ENCODE measurements at regions not wholly inside any gene's neighbourhood (a gene's known extent, or its start where the extent isn't known, plus 50 kb on each side); places are given as distances from the start of the nearest gene placed in this dataset.
"Not testable (repeated sequence)": the region's sequence is repeated elsewhere in the genome, so short reads cannot be mapped to it uniquely, and the experiment has no call there.

DNA sequence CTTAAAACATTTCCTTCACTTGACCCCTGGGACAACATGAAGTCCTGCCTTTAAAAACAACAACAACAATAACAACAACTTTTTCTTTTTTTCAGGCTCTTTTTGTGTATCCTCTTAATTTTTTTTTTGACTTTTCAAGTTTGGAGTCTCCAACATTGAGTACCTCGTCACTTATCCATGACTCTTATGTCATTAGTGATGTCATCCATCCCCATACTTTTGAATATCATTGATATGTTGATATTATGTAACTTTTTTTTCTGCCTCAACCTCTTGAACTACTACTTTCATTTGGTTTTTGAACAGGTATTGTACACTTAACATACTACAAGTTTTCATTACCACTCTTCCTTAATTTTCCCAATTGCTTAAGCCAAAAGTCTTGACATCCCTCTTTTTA is 143.0 kb upstream of the ATXN7L3B start:
- DNase-seq (ENCODE audit: low spot score in 2 of 2): no peak
- ATAC-seq (replicated peaks; ENCODE audit: extremely low read depth, poor library complexity, severe bottlenecking): no peak
- no peaks in the 10 kb centered on the region for H3K27me3 Mint-ChIP-seq
- H3K4me1 Mint-ChIP-seq: no peaks in the 10 kb centered on the region
- no peaks in the 10 kb centered on the region for H3K9me3 Mint-ChIP-seq
- H3K4me3 Mint-ChIP-seq: no peak overlapping the region
- no peak overlapping the region for H3K27ac Mint-ChIP-seq (ENCODE audit: low read depth)
- no peaks in the 10 kb centered on the region for H3K36me3 Mint-ChIP-seq (ENCODE audit: insufficient read depth)

DNA sequence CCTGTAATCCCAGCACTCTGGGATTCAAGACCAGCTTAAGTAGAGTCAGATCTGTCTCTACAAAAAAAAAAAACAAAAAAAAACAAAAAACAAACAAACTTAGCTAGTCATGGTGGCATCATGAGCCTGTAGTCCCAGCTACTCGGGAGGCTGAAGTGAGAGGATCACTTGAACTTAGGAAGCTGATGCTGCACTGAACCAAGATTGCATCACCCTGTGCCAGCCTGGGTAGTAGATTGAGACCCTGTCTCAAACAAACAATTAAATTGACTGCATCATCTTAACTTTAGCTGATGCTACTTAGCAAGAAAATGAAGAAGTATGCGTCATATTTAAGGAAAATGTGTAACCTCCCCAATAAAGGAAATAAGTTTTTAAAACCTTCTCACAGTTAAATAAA is 136.6 kb upstream of the ATXN7L3B start:
- ATAC-seq (replicated peaks; ENCODE audit: extremely low read depth, poor library complexity, severe bottlenecking) (no peak), DNase-seq (ENCODE audit: low spot score in 2 of 2) (no peak)
- H3K27me3 Mint-ChIP-seq: no peaks in the 10 kb centered on the region
- H3K4me1 Mint-ChIP-seq: no peaks in the 10 kb centered on the region
- H3K9me3 Mint-ChIP-seq: no peaks in the 10 kb centered on the region
- no peak overlapping the region for H3K27ac Mint-ChIP-seq (ENCODE audit: low read depth)
- H3K4me3 Mint-ChIP-seq: no peak overlapping the region
- no peaks in the 10 kb centered on the region for H3K36me3 Mint-ChIP-seq (ENCODE audit: insufficient read depth)

DNA sequence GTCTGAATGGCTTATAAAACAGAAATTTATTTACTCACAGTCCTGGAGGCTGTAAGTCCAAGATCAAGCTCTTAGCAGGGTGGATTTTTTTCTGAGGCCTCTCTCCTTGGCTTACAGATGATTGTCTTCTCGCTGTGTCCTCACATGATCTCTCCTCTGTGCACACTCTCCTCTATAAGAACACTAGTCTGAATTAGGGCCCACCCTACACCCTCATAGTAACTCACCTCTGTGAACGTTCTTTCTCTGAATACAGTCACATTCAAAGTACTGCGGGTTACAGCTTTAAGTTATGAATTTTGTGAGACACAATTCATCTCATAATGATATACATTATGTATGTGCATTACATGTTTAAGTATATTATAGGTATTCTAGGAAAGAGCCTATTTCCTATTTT is 135.7 kb upstream of the ATXN7L3B start:
- H3K9me3 Mint-ChIP-seq: no peaks in the 10 kb centered on the region
- H3K36me3 Mint-ChIP-seq (ENCODE audit: insufficient read depth): no peaks in the 10 kb centered on the region
- DNase-seq (ENCODE audit: low spot score in 2 of 2) (no peak), ATAC-seq (replicated peaks; ENCODE audit: extremely low read depth, poor library complexity, severe bottlenecking) (no peak)
- no peak overlapping the region for H3K27ac Mint-ChIP-seq (ENCODE audit: low read depth)
- H3K4me3 Mint-ChIP-seq: no peak overlapping the region
- no peaks in the 10 kb centered on the region for H3K27me3 Mint-ChIP-seq
- no peaks in the 10 kb centered on the region for H3K4me1 Mint-ChIP-seq

DNA sequence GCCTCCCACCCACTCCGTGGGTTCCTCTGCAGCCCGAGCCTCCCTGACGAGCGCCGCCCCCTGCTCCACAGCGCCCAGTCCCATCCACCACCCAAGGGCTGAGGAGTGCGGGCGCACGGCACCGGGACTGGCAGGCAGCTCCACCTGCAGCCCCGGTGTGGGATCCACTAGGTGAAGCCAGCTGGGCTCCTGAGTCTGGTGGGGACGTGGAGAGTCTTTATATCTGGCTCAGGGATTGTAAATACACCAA is 134.5 kb upstream of the ATXN7L3B start:
- not testable (repeated sequence) for H3K36me3 Mint-ChIP-seq (ENCODE audit: insufficient read depth); H3K4me3 Mint-ChIP-seq; H3K27ac Mint-ChIP-seq (ENCODE audit: low read depth); H3K9me3 Mint-ChIP-seq; H3K27me3 Mint-ChIP-seq; ATAC-seq (replicated peaks; ENCODE audit: extremely low read depth, poor library complexity, severe bottlenecking); H3K4me1 Mint-ChIP-seq; DNase-seq (ENCODE audit: low spot score in 2 of 2)

DNA sequence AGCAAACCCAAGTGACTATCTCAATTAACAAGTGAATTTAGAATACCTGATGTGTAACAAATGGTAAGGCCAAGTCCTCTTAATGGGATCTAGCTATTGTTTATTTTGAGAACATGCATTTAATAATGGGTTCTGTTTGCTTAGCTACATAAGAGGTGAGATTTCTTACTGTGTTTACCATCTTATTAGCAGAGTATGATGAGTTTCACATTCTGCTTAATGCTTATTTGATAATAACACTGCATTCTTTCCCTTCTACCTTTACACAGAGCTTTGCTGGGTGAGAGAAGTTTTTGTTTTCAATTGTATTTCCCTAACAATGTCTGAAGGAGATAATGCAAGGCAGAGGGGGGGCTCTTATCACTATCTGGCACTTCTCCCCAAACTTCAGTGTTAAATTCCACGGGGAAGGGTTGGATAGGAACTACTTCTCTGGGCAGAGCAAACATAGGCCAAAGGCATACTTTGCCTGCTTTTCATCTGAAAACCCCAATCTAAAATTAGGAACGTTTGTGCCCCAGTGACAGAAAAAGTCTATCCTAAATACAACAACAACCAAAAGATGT is 129.0 kb upstream of the ATXN7L3B start:
- no peaks in the 10 kb centered on the region for H3K9me3 Mint-ChIP-seq
- peaks cover 9% of the 10 kb centered on the region for H3K27me3 Mint-ChIP-seq
- H3K4me1 Mint-ChIP-seq: no peaks in the 10 kb centered on the region
- no peak overlapping the region for H3K27ac Mint-ChIP-seq (ENCODE audit: low read depth)
- no peaks in the 10 kb centered on the region for H3K36me3 Mint-ChIP-seq (ENCODE audit: insufficient read depth)
- no peak overlapping the region for H3K4me3 Mint-ChIP-seq
- ATAC-seq (replicated peaks; ENCODE audit: extremely low read depth, poor library complexity, severe bottlenecking) (no peak), DNase-seq (ENCODE audit: low spot score in 2 of 2) (no peak)

DNA sequence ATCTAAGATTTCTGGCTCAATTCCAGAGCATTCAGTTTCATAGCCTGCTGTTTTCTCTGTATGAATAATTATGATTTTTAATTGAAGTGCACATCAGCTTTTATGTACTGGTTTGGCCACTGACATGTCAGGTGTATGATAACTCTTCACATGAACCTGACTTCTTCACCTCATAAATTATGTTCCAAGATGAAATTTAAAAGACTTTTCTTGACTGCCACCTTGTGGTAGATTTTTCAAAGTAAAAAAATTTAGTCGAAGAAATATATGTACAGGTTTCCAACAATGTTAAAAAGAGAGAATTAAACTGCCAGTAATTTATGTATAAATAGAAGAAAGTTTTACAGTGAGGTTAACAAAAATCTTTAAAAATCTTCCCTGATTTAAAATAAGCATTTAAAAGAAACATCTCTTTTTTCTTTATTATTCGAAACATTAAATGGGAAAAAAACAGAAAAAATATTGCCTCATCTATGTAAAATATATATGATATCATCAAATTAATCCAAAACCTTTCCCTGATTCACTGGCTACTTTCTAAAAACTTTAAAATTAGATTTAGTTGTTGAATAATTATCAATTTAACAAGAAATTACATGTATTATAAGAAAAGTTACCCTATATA is 124.9 kb upstream of the ATXN7L3B start:
- H3K36me3 Mint-ChIP-seq (ENCODE audit: insufficient read depth): no peaks in the 10 kb centered on the region
- H3K27me3 Mint-ChIP-seq: peaks cover 18% of the 10 kb centered on the region
- DNase-seq (ENCODE audit: low spot score in 2 of 2) (no peak), ATAC-seq (replicated peaks; ENCODE audit: extremely low read depth, poor library complexity, severe bottlenecking) (no peak)
- H3K4me3 Mint-ChIP-seq: no peak overlapping the region
- no peaks in the 10 kb centered on the region for H3K9me3 Mint-ChIP-seq
- no peak overlapping the region for H3K27ac Mint-ChIP-seq (ENCODE audit: low read depth)
- H3K4me1 Mint-ChIP-seq: no peaks in the 10 kb centered on the region

DNA sequence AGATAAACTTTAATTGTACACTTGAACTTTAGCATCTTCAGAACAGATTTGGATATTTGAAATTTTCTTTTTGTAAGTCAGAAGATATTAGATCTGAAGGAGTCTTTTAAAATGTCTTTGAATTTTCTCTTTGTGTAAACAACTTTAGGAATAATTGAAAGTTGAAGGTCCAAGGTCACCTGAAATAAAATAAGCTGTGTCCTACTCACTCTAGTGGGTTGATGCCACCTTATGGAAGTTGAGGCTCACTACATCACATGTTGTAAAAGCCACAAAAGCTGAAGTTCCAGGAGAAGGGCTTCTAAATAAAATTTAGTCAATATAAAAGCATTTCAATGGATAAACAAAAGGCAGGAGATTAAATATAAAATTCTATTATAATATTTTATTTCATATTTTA is 122.0 kb upstream of the ATXN7L3B start:
- Mint-ChIP-seq H3K36me3 (ENCODE audit: insufficient read depth) (peaks cover 3% of the 10 kb centered on the region), H3K9me3 (no peaks in the 10 kb centered on the region), H3K27ac (ENCODE audit: low read depth) (no peak overlapping the region), H3K4me3 (no peak overlapping the region), H3K4me1 (no peaks in the 10 kb centered on the region), H3K27me3 (peaks cover 9% of the 10 kb centered on the region)
- no peak for DNase-seq (ENCODE audit: low spot score in 2 of 2)
- ATAC-seq (replicated peaks; ENCODE audit: extremely low read depth, poor library complexity, severe bottlenecking): no peak

DNA sequence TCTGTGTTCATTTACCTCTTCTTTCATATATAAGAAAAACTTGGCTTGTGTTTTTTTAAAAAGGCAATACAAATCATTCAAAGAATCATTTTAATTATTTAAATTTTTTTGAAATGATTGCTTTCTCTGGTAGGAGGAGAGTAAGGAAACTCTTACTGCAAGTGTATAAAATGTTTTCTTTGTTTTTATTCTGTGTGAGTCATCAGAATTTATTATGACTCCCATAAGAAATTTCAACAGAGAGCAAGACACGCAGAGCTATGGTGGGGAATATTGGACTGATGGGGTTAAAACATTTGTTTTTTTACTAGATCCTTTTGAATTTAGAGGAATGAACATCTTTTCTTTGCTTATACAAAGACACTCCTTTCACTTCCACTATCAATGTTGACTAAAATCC is 119.1 kb upstream of the ATXN7L3B start:
- H3K9me3 Mint-ChIP-seq: no peaks in the 10 kb centered on the region
- no peak overlapping the region for H3K4me3 Mint-ChIP-seq
- DNase-seq (ENCODE audit: low spot score in 2 of 2) (no peak), ATAC-seq (replicated peaks; ENCODE audit: extremely low read depth, poor library complexity, severe bottlenecking) (no peak)
- H3K27me3 Mint-ChIP-seq: peaks cover 9% of the 10 kb centered on the region
- H3K36me3 Mint-ChIP-seq (ENCODE audit: insufficient read depth): peaks cover 3% of the 10 kb centered on the region
- no peaks in the 10 kb centered on the region for H3K4me1 Mint-ChIP-seq
- no peak overlapping the region for H3K27ac Mint-ChIP-seq (ENCODE audit: low read depth)

DNA sequence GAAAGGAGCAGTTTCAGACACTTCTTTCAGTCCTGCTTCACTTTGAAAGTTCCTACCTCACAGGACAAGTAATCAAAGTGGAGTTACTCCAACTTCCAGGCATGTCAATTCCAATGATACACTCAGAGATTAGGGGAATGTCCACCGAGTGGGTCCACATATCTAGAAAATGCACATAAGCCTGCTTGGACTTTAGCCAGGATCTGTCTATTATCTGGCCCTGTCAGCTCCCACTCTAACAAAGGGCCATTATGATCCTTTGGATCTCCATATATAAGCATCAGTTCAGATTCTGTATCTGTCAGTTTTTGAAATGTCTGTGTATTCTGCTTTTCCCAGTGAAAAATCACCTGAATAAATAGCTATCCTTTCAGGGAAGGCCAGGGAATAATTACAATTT is 112.9 kb upstream of the ATXN7L3B start:
- no peak overlapping the region for H3K27ac Mint-ChIP-seq (ENCODE audit: low read depth)
- H3K4me3 Mint-ChIP-seq: no peak overlapping the region
- no peaks in the 10 kb centered on the region for H3K27me3 Mint-ChIP-seq
- no peak for ATAC-seq (replicated peaks; ENCODE audit: extremely low read depth, poor library complexity, severe bottlenecking)
- no peak for DNase-seq (ENCODE audit: low spot score in 2 of 2)
- H3K9me3 Mint-ChIP-seq: peaks cover 4% of the 10 kb centered on the region
- H3K36me3 Mint-ChIP-seq (ENCODE audit: insufficient read depth): peaks cover 3% of the 10 kb centered on the region
- H3K4me1 Mint-ChIP-seq: no peaks in the 10 kb centered on the region

DNA sequence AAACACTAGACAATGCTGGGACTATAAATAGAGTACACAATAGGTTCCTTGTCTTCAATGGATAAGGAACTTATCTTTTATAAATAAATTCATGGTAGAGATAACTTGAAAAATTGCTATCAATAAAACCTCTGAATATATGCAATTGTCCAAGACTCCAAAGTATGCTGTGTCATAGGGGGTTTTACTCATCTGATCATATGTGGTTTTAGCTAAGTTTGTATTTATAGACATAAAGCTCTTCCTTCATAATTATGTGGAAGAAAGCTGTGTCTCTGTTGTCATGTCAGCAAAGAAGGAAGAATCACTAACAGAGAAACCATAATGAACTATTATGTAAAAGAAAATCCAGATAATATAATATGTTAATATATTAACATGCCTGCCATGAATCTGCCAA is 111.5 kb upstream of the ATXN7L3B start:
- peaks cover 4% of the 10 kb centered on the region for H3K9me3 Mint-ChIP-seq
- DNase-seq (ENCODE audit: low spot score in 2 of 2) (no peak), ATAC-seq (replicated peaks; ENCODE audit: extremely low read depth, poor library complexity, severe bottlenecking) (no peak)
- H3K4me1 Mint-ChIP-seq: no peaks in the 10 kb centered on the region
- H3K36me3 Mint-ChIP-seq (ENCODE audit: insufficient read depth): no peaks in the 10 kb centered on the region
- no peak overlapping the region for H3K27ac Mint-ChIP-seq (ENCODE audit: low read depth)
- H3K27me3 Mint-ChIP-seq: no peaks in the 10 kb centered on the region
- H3K4me3 Mint-ChIP-seq: no peak overlapping the region

DNA sequence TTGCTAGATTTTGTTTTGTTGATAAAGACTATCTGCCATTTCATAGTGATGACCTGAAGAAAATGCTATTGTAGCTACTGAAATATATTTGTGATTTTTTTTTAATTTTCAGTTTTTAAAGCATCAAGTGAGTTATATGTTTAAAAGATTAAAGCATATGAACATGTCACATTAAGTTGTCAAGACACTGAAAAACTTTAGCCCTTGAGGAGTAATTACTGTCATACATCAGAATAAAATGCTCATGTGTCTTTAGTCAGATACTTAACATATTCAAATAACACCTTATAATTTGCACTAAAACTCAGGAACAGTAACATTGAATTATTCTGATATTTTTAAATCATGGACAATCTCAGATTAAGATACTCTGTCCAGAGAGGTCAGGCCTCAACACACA is 108.1 kb upstream of the ATXN7L3B start:
- H3K4me1 Mint-ChIP-seq: no peaks in the 10 kb centered on the region
- H3K27me3 Mint-ChIP-seq: no peaks in the 10 kb centered on the region
- no peak for ATAC-seq (replicated peaks; ENCODE audit: extremely low read depth, poor library complexity, severe bottlenecking)
- H3K4me3 Mint-ChIP-seq: no peak overlapping the region
- peaks cover 4% of the 10 kb centered on the region for H3K9me3 Mint-ChIP-seq
- DNase-seq (ENCODE audit: low spot score in 2 of 2): no peak
- no peak overlapping the region for H3K27ac Mint-ChIP-seq (ENCODE audit: low read depth)
- H3K36me3 Mint-ChIP-seq (ENCODE audit: insufficient read depth): no peaks in the 10 kb centered on the region

DNA sequence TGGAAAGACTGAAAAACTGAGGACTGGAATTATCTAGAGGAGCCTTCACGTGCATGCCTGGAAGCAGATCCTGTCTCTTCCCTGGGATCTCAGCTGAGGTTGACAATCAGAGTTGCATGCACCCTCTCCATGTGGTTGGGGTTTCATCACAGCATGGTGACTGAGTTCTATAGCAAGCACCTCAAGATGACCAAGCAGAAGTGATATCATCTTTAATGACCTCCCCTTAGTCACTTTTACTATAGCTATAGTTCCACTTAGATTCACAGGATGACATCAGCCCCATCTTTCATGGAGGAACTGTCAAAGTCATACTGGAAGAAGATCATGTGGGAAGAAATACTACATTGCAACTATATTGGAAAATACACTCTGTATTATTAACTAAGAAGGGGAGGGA is 105.8 kb upstream of the ATXN7L3B start:
- no peak overlapping the region for H3K27ac Mint-ChIP-seq (ENCODE audit: low read depth)
- no peak overlapping the region for H3K4me3 Mint-ChIP-seq
- no peaks in the 10 kb centered on the region for H3K4me1 Mint-ChIP-seq
- ATAC-seq (replicated peaks; ENCODE audit: extremely low read depth, poor library complexity, severe bottlenecking): no peak
- no peak for DNase-seq (ENCODE audit: low spot score in 2 of 2)
- H3K9me3 Mint-ChIP-seq: peaks cover 4% of the 10 kb centered on the region
- no peaks in the 10 kb centered on the region for H3K36me3 Mint-ChIP-seq (ENCODE audit: insufficient read depth)
- H3K27me3 Mint-ChIP-seq: no peaks in the 10 kb centered on the region

DNA sequence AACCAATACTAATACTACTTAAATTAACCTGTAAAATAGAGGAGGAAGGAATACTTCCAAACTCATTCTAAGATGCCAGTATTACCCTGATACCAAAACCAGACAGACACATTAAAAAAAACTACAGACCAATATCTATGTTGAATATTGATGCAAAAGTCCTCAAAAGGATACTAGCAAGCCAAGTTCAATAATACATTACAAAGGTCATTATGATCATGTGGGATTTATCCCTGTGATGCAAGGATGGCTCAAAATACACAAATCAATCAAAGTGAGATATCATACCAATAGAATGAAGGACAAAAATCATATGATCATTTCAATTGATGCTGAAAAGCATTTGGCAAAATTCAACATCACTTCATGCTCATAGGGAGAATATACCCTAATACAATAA is 97.2 kb upstream of the ATXN7L3B start:
- no peak overlapping the region for H3K4me3 Mint-ChIP-seq
- DNase-seq (ENCODE audit: low spot score in 2 of 2) (no peak), ATAC-seq (replicated peaks; ENCODE audit: extremely low read depth, poor library complexity, severe bottlenecking) (no peak)
- peaks cover 17% of the 10 kb centered on the region for H3K27me3 Mint-ChIP-seq
- no peaks in the 10 kb centered on the region for H3K36me3 Mint-ChIP-seq (ENCODE audit: insufficient read depth)
- H3K27ac Mint-ChIP-seq (ENCODE audit: low read depth): no peak overlapping the region
- H3K4me1 Mint-ChIP-seq: no peaks in the 10 kb centered on the region
- H3K9me3 Mint-ChIP-seq: no peaks in the 10 kb centered on the region

DNA sequence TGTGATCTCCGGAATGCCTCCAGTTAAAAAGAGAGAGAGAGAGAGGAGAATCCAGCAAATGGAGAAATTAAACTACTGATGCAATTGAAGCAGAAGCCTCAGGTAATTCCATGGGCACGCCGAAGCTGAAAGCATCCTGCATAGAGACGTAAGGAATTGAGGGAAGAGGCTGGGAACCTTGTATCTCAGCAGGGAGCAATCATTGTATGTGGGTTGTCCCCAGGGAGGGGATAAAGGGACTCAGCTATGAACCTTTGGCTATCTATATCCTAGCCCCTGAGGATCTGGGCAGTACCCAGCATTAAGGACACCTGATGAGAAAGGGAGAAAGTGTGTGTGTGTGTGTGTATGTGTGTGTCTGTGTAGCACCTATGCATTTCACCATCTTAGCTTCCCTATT is 95.8 kb upstream of the ATXN7L3B start:
- DNase-seq (ENCODE audit: low spot score in 2 of 2) (no peak), ATAC-seq (replicated peaks; ENCODE audit: extremely low read depth, poor library complexity, severe bottlenecking) (no peak)
- no peaks in the 10 kb centered on the region for H3K4me1 Mint-ChIP-seq
- H3K27ac Mint-ChIP-seq (ENCODE audit: low read depth): no peak overlapping the region
- no peaks in the 10 kb centered on the region for H3K36me3 Mint-ChIP-seq (ENCODE audit: insufficient read depth)
- H3K27me3 Mint-ChIP-seq: peaks cover 17% of the 10 kb centered on the region
- H3K4me3 Mint-ChIP-seq: no peak overlapping the region
- H3K9me3 Mint-ChIP-seq: no peaks in the 10 kb centered on the region

Data from central memory CD8-positive, alpha-beta T cell (primary cell).